ENCODE measurements at regions not wholly inside any gene's neighbourhood (a gene's known extent, or its start where the extent isn't known, plus 50 kb on each side); places are given as distances from the start of the nearest gene placed in this dataset.

DNA sequence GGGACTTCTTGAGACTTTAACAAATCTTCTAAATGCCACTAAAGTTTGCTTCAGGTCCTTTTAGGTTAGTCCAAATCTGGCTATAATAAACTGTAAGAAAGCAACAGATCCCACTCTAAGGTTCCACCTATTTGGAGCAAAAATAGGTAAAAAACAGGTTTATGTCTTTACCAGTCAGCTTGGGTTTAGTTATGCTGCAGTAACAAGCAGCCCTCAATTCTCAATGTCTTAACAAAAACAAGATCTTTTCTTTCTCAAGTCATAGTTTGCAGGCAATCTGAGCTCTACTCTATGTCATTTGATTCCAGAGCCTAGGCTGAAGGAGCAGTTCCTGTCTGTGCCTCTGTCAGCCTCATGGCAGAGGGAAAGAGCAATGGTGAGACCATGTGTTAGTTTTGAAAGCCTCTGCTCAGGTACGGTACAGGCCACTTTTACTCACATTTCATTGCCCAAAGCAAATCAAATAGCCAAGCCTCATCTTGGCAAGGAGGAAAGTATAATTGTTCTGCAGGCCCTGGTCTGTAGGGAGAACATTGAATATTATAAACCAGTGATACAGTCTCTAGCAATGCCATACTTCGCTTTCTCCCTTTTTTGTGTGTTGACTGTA is 108.6 kb downstream of the CD83 start:
- no peak for DNase-seq (ENCODE audit: low read depth)

DNA sequence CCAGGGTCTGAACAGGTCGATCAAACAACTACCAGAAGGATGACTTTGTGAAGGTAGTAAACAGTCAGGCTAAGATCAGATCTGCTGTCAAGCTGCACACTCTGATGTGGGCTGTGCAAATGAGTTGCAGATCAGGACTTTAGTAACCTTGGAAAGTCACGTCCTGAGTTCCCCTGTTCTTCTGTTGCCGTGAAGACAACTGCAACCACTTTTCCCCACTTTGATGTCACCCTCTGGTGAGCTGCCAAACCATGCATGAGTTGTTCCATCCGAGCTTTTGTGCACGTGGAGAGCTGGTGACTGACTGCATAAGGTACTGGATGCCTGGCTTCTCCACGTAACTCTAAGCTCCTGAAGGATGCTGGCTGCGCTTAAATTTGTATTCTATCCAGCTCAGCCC is 111.0 kb downstream of the CD83 start:
- FAIRE-seq (no peak), DNase-seq (ENCODE audit: low read depth) (no peak)
- Histone ChIP-seq H3K27me3 (ENCODE audit: control insufficient read depth, insufficient read depth, low read length) (no peaks in the 10 kb centered on the region), H3K4me3 (ENCODE audit: low read depth, low read length) (no peak overlapping the region), H3K36me3 (ENCODE audit: control insufficient read depth, insufficient read depth, low read length) (no peaks in the 10 kb centered on the region)
- TF ChIP-seq, protein P1, sequence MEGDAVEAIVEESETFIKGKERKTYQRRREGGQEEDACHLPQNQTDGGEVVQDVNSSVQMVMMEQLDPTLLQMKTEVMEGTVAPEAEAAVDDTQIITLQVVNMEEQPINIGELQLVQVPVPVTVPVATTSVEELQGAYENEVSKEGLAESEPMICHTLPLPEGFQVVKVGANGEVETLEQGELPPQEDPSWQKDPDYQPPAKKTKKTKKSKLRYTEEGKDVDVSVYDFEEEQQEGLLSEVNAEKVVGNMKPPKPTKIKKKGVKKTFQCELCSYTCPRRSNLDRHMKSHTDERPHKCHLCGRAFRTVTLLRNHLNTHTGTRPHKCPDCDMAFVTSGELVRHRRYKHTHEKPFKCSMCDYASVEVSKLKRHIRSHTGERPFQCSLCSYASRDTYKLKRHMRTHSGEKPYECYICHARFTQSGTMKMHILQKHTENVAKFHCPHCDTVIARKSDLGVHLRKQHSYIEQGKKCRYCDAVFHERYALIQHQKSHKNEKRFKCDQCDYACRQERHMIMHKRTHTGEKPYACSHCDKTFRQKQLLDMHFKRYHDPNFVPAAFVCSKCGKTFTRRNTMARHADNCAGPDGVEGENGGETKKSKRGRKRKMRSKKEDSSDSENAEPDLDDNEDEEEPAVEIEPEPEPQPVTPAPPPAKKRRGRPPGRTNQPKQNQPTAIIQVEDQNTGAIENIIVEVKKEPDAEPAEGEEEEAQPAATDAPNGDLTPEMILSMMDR (IDR thresholded peaks at IDR 0.05; ENCODE audit: insufficient read depth, low read length, severe bottlenecking) = no peak

More for the DNA sequence above, 108.6 kb downstream of the CD83 start:
- Histone ChIP-seq H3K36me3 (ENCODE audit: control insufficient read depth, insufficient read depth, low read length) (no peaks in the 10 kb centered on the region), H3K27me3 (ENCODE audit: control insufficient read depth, insufficient read depth, low read length) (no peaks in the 10 kb centered on the region), H3K4me3 (ENCODE audit: low read depth, low read length) (no peak overlapping the region)
- TF ChIP-seq, protein P1 (IDR thresholded peaks at IDR 0.05; ENCODE audit: insufficient read depth, low read length, severe bottlenecking) = no peak
- FAIRE-seq = no peak

DNA sequence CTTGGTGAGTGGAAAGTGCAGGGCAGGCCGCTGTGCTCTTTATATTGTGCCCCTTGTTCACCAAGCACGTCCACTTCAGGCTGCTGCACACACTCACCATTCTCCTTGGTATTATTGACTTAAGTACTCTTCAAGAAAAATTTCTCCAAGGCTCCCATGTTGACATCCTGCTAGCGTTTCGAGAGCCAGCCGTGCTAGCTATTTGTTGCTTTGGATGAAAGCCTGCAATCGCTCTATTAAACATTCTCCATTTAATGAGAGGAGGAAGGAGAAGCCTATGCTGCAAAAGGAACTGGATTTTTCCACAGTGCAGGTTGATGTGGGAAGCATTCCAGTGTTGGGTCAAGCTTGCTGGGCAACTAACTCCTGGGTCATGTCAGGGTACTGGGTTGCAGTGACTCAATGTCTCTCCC is 113.5 kb downstream of the CD83 start:
- TF ChIP-seq, protein P1 (IDR thresholded peaks at IDR 0.05; ENCODE audit: insufficient read depth, low read length, severe bottlenecking) = no peak
- no peaks in the 10 kb centered on the region for H3K27me3 ChIP-seq (ENCODE audit: control insufficient read depth, insufficient read depth, low read length)
- DNase-seq (ENCODE audit: low read depth) = no peak
- H3K4me3 ChIP-seq (ENCODE audit: low read depth, low read length) = no peak overlapping the region
- no peaks in the 10 kb centered on the region for H3K36me3 ChIP-seq (ENCODE audit: control insufficient read depth, insufficient read depth, low read length)
- FAIRE-seq = no peak

DNA sequence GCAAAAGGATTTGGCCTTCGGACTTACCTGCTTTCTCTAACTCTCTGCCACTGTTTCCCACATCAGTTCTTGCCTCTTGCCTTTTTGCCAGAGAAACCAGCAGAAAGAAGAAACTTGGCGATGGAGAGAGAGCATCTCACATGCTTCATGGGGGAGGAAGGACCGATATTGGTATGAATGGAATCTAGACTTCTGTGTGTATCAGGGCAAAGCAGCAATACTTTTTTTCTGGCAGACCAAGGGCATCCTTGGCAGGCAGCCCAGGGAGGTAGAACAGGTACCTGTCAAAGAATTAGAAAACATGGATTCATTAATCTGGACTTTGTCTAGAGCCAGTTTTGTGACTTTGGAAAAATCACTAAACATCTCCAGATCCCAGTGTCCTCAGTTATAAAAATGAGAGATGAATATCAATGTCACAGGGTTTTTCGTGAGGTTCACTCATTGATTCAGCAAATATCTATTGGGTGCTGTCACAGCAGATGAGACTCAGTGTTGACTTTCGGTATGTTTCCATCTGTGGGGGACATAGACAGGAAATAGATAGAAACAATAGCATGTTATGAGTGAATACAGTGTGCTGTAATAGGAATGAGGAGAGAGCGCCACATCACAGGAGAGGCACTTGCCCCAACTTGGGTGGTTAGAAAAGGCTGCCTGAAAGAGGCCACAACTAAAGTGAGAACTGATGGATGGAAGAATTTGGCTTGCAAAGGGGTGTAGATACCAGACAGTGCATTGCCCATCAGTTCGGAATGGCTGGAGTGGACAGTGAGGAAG is 114.1 kb downstream of the CD83 start:
- Histone ChIP-seq H3K27me3 (ENCODE audit: control insufficient read depth, insufficient read depth, low read length) (no peaks in the 10 kb centered on the region), H3K4me3 (ENCODE audit: low read depth, low read length) (no peak overlapping the region), H3K36me3 (ENCODE audit: control insufficient read depth, insufficient read depth, low read length) (no peaks in the 10 kb centered on the region)
- no peak for DNase-seq (ENCODE audit: low read depth)
- TF ChIP-seq, protein P1 (IDR thresholded peaks at IDR 0.05; ENCODE audit: insufficient read depth, low read length, severe bottlenecking) = no peak
- peak; percentile 60 for FAIRE-seq

DNA sequence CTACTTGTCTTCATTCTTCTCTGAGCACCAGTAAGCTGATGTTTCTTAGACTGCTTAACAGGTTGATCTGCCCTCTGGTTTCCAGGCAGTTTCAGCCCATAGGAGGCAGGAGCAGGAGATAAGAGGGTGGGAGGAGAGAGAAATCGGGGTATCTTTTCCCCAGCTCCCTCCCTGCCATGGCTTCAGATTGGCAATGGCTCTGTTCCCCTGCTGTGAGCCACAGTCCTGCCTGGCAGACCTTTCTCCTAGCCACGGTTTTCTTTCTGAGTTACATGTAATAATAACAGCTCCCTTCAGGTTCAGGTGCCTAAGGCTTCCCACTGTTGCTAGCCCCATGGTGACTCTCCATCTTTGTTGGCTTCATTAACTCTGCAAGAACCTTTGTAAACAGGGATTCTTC is 115.3 kb downstream of the CD83 start:
- Histone ChIP-seq H3K4me3 (ENCODE audit: low read depth, low read length) (no peak overlapping the region), H3K27me3 (ENCODE audit: control insufficient read depth, insufficient read depth, low read length) (no peaks in the 10 kb centered on the region), H3K36me3 (ENCODE audit: control insufficient read depth, insufficient read depth, low read length) (no peaks in the 10 kb centered on the region)
- DNase-seq (ENCODE audit: low read depth) (no peak), FAIRE-seq (no peak)
- TF ChIP-seq, protein P1 (IDR thresholded peaks at IDR 0.05; ENCODE audit: insufficient read depth, low read length, severe bottlenecking) = no peak
